Skeletal muscle tissue (tissue), 3 donors: ENCODE measurements at regions not wholly inside any gene's neighbourhood (a gene's known extent, or its start where the extent isn't known, plus 50 kb on each side); places are given as distances from the start of the nearest gene placed in this dataset.

Source experiments
- H3K27ac ChIP-seq: one replicate; pipeline ENCODE4 v1.7.0; 2013; ENCODE audit warnings: mild to moderate bottlenecking, low read depth, low read length, inconsistent platforms
- H3K27me3 ChIP-seq, 3 donors: one replicate each; pipeline ENCODE4 v1.7.0; 2013; ENCODE audit warnings: low read length in 3 of 3; ENCODE audit not compliant: control insufficient read depth in 3 of 3, insufficient read depth in 3 of 3
- H3K36me3 ChIP-seq, 3 donors: one replicate each; pipeline ENCODE4 v1.7.0; 2013; ENCODE audit warnings: low read length in 3 of 3; ENCODE audit not compliant: control insufficient read depth in 3 of 3, insufficient read depth in 3 of 3
- H3K4me1 ChIP-seq, 3 donors: one replicate each; pipeline ENCODE4 v1.7.0; 2013; ENCODE audit warnings: low read length in 3 of 3, mild to moderate bottlenecking in 3 of 3; ENCODE audit not compliant: control insufficient read depth in 3 of 3, insufficient read depth in 3 of 3
- H3K4me3 ChIP-seq, 3 donors: one replicate each; pipeline ENCODE4 v1.7.0; 2013; ENCODE audit warnings: low read length in 3 of 3
- H3K9ac ChIP-seq, 3 donors: one replicate each; pipeline ENCODE4 v1.7.0; 2013; ENCODE audit warnings: low read length in 3 of 3, mild to moderate bottlenecking in 3 of 3, moderate library complexity in 2 of 3, low read depth in 1 of 3
- H3K9me3 ChIP-seq, 3 donors: one replicate each; pipeline ENCODE4 v1.7.0; 2013; ENCODE audit warnings: low read length in 3 of 3; ENCODE audit not compliant: control insufficient read depth in 3 of 3
- donor health status: Osteomylitis.

GRCh38 chr3:20324664-20325478 is 138.9 kb upstream of the SGO1 start:
- Histone ChIP-seq H3K4me3 (no peak overlapping the region), H3K9me3 (no peaks in the 10 kb centered on the region), H3K27me3 (no peaks in the 10 kb centered on the region), H3K4me1 (no peaks in the 10 kb centered on the region), H3K36me3 (no peaks in the 10 kb centered on the region), H3K9ac (no peak overlapping the region), H3K27ac (no peak overlapping the region)

DNA sequence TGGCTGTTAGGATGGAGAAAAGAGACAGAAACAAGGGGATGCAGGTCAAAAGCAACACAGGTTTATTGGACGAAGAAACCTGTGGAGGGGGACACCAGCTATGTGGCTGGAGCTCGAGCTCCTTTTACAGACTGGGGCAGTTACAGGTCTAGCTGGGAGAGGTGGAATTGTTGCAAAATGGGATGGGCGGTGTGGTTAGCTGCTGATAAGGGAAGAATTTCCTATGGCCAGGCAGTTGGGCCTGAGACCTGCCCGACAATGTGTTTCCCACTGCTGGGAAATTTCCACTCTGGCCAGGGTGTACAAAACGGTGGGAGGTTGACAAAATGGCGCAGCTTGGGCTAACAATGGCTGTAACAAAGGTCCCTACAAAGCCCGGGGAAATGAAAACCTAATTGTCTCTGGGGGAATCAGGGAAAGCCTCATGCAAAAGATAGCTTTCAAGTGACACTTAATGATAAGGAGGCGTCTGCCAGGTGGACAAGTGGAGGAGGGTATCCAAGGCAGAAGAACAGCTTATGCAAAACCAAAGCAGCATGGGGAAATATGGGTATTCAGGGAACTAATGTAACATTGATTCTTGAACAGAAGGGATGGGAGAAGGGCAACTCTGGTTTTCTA is 137.4 kb upstream of the SGO1 start:
- no peaks in the 10 kb centered on the region for H3K36me3 ChIP-seq
- H3K4me3 ChIP-seq: no peak overlapping the region
- H3K27me3 ChIP-seq: no peaks in the 10 kb centered on the region
- H3K9ac ChIP-seq: no peak overlapping the region
- H3K27ac ChIP-seq: no peak overlapping the region
- H3K4me1 ChIP-seq: no peaks in the 10 kb centered on the region
- no peaks in the 10 kb centered on the region for H3K9me3 ChIP-seq

DNA sequence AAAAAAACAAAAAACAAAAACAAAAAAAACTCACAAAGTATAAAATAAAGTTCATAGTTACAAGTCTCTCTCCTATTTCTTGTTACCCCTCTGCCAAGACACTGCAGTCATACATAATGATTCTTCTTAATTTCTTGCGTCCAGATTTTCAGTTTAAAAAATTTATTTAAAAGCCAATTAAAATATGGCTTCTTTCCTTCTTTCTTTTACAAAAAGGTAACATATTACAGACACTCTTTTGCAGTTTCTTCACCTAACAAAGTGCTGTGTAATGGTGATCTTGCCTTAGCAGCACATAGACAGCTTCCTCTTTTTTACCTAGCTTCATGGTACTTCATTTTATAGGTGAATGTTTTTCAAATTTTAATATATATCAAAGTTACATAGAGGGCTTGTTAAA is 136.1 kb upstream of the SGO1 start:
- Histone ChIP-seq H3K27ac (no peak overlapping the region), H3K4me1 (no peaks in the 10 kb centered on the region), H3K9ac (no peak overlapping the region), H3K36me3 (no peaks in the 10 kb centered on the region), H3K9me3 (no peaks in the 10 kb centered on the region), H3K4me3 (no peak overlapping the region), H3K27me3 (no peaks in the 10 kb centered on the region)

DNA sequence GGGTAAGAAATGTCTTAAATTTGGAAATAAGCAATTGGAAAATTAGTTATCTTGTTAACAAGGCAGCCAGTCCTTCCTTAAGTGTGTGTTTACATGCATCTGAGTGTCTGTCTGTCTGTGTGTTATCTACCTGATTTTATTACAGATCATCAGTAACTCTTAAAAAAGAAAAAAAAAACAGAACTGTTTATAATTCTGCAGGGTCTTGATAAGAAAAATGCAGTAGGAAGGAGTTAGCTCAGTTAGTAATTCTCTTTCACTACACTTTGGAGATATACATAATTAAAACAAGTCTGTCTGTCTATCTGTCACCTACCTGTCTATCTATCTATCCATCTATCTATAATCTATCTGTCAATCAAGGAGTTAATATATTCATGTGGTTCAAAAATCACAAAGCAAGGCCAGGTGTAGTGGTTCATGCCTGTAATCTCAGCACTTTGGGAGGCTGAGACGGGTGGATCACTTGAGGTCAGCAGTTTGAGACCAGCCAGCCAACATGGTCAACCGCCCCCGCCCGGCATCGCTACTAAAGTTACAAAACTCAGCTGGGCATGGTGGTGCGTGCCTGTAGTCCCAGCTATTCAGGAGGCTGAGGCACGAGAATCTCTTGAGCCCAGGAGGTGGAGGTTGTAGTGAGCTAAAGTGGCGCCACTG is 135.5 kb upstream of the SGO1 start:
- Histone ChIP-seq H3K36me3 (no peaks in the 10 kb centered on the region), H3K4me3 (no peak overlapping the region), H3K9ac (no peak overlapping the region), H3K27ac (no peak overlapping the region), H3K9me3 (no peaks in the 10 kb centered on the region), H3K27me3 (no peaks in the 10 kb centered on the region), H3K4me1 (no peaks in the 10 kb centered on the region)

DNA sequence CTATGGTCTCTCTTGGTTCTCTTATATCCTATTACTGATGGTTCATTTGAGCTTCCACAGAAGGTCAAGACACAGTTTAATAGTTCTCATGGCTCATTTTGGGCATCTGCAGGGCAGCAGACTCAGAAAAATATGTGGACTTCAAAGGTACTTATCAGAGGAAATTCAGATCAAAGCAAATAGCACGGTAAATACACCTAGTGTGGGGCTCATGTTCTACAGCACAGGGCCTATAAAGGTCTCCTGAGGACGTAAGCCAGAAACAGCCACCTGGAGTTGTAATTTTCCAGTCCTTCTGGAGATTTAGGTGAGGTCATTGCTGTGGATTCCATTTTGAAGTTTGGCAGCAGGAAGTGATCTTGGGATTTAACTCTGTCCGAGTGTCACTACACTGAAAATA is 134.5 kb upstream of the SGO1 start:
- no peak overlapping the region for H3K27ac ChIP-seq
- H3K4me1 ChIP-seq: no peaks in the 10 kb centered on the region
- no peaks in the 10 kb centered on the region for H3K27me3 ChIP-seq
- no peaks in the 10 kb centered on the region for H3K36me3 ChIP-seq
- no peak overlapping the region for H3K4me3 ChIP-seq
- H3K9ac ChIP-seq: no peak overlapping the region
- no peaks in the 10 kb centered on the region for H3K9me3 ChIP-seq

DNA sequence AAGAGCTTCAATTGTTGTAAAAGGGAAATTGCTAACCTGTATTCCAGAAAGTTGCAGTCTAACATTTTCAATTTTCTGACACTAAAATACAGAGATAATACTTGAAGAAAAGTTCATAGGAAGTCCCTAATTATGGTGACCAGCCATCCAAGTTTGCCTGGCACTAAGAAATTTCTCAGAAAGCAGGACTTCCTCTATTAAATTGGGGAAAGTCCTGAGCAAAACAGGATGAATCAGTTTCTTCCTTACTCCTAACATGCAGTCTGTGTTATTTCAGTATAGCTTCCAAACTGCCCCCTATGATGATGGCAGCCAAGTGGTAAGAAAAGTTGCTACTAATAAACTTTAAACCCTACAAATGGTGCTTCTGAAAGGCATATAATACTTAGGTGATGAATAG is 133.5 kb upstream of the SGO1 start:
- no peaks in the 10 kb centered on the region for H3K27me3 ChIP-seq
- H3K36me3 ChIP-seq: no peaks in the 10 kb centered on the region
- H3K4me1 ChIP-seq: no peaks in the 10 kb centered on the region
- H3K9ac ChIP-seq: no peak overlapping the region
- no peak overlapping the region for H3K27ac ChIP-seq
- no peak overlapping the region for H3K4me3 ChIP-seq
- H3K9me3 ChIP-seq: no peaks in the 10 kb centered on the region

GRCh38 chr3:20317616-20318015 is 131.6 kb upstream of the SGO1 start:
- no peak overlapping the region for H3K9ac ChIP-seq
- no peak overlapping the region for H3K4me3 ChIP-seq
- no peaks in the 10 kb centered on the region for H3K4me1 ChIP-seq
- no peaks in the 10 kb centered on the region for H3K9me3 ChIP-seq
- no peaks in the 10 kb centered on the region for H3K27me3 ChIP-seq
- no peaks in the 10 kb centered on the region for H3K36me3 ChIP-seq
- H3K27ac ChIP-seq: no peak overlapping the region

DNA sequence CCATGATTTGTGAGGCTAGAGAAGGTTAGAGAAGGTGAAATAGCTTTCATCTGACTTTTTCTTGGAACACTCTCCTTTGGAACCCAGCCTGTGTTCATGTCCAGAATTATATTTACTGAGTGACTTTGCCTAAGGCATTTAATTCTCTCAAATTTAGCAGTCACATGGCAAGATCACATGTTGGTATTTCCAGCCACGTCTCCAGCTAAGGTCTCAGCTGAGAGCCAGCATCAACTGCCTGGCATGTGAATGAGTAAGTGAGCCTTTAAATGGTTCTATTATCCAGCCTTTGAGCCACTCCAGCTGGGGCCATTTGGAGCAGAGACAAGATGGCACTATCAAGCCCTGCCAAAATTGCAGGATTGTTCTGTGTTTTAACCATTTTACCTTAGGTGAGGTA is 130.2 kb upstream of the SGO1 start:
- Histone ChIP-seq H3K27me3 (no peaks in the 10 kb centered on the region), H3K4me1 (no peaks in the 10 kb centered on the region), H3K36me3 (no peaks in the 10 kb centered on the region), H3K27ac (no peak overlapping the region), H3K9ac (no peak overlapping the region), H3K4me3 (no peak overlapping the region), H3K9me3 (no peaks in the 10 kb centered on the region)

DNA sequence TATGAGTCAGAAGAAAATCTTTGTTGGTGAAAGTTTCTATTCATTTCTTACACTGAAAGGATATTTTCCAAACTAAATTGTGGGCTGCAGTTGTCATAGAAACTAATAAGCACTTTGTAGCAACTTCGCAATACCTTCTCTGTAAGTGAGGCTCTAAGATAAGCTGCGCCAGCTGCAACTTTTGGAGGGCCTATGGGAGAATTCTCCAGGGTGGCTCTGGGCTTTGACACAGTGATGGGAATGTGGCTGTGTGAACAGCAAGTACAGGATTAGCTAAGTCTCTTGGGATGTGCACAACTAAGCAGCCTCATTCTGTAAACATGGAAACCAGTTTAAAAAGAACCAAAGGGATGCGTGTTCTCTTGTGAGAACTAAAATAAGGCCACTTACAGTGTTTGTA is 124.6 kb upstream of the SGO1 start:
- H3K9me3 ChIP-seq: no peaks in the 10 kb centered on the region
- H3K4me3 ChIP-seq: no peak overlapping the region
- peak overlapping the region; percentile 36 for H3K27ac ChIP-seq
- no peaks in the 10 kb centered on the region for H3K4me1 ChIP-seq
- H3K27me3 ChIP-seq: no peaks in the 10 kb centered on the region
- no peak overlapping the region for H3K9ac ChIP-seq
- no peaks in the 10 kb centered on the region for H3K36me3 ChIP-seq

GRCh38 chr3:20307383-20307782 is 121.4 kb upstream of the SGO1 start:
- Histone ChIP-seq H3K4me3 (no peak overlapping the region), H3K27ac (no peak overlapping the region), H3K27me3 (no peaks in the 10 kb centered on the region), H3K4me1 (no peaks in the 10 kb centered on the region), H3K9ac (no peak overlapping the region), H3K9me3 (no peaks in the 10 kb centered on the region), H3K36me3 (no peaks in the 10 kb centered on the region)
